GM23248 (cell line): ENCODE measurements at regions not wholly inside any gene's neighbourhood (a gene's known extent, or its start where the extent isn't known, plus 50 kb on each side); places are given as distances from the start of the nearest gene placed in this dataset.

Source experiments
- DNase-seq: peaks from one replicate; pipeline ENCODE4 v3.0.0-alpha.2; 2015
- H2AFZ ChIP-seq: fragments of 200-600 bp; sonication (generic); 2 replicates; pipeline ENCODE4 v1.6.1; 2016; ENCODE audit warnings: antibody characterized with exemption
- H3F3A ChIP-seq: fragments of 200-600 bp; sonication (generic); 2 replicates; pipeline ENCODE4 v1.6.1; 2016; ENCODE audit warnings: mild to moderate bottlenecking, antibody characterized with exemption, mixed run types; ENCODE audit not compliant: insufficient read depth
- H3K27ac ChIP-seq: fragments of 200-600 bp; sonication (generic); 2 replicates; pipeline ENCODE4 v1.5.1; 2016; ENCODE audit warnings: mild to moderate bottlenecking
- H3K27me3 ChIP-seq: fragments of 200-600 bp; sonication (generic); replicated peaks from 2 replicates; pipeline ENCODE4 v1.6.1; 2016; ENCODE audit warnings: mild to moderate bottlenecking; ENCODE audit not compliant: insufficient read depth
- H3K36me3 ChIP-seq: fragments of 200-600 bp; sonication (generic); 2 replicates; pipeline ENCODE4 v1.6.1; 2016; ENCODE audit warnings: low read depth, mild to moderate bottlenecking
- H3K4me1 ChIP-seq: fragments of 200-600 bp; sonication (generic); 2 replicates; pipeline ENCODE4 v1.6.1; 2016; ENCODE audit warnings: mild to moderate bottlenecking; ENCODE audit not compliant: insufficient read depth
- H3K4me2 ChIP-seq: fragments of 200-600 bp; sonication (generic); one replicate; pipeline ENCODE4 v1.6.1; 2016; ENCODE audit warnings: mild to moderate bottlenecking; ENCODE audit not compliant: unreplicated experiment
- H3K4me3 ChIP-seq: fragments of 200-600 bp; sonication (generic); 2 replicates; pipeline ENCODE4 v1.5.1; 2016; ENCODE audit warnings: mild to moderate bottlenecking
- H3K79me2 ChIP-seq: fragments of 200-600 bp; sonication (generic); 2 replicates; pipeline ENCODE4 v1.6.1; 2016; ENCODE audit warnings: mild to moderate bottlenecking; ENCODE audit not compliant: insufficient read depth
- H3K9ac ChIP-seq: fragments of 200-600 bp; sonication (generic); 2 replicates; pipeline ENCODE4 v1.6.1; 2016; ENCODE audit warnings: mild to moderate bottlenecking
- H3K9me2 ChIP-seq: fragments of 200-600 bp; sonication (generic); 2 replicates; pipeline ENCODE4 v1.6.1; 2016; ENCODE audit warnings: mixed run types, mild to moderate bottlenecking, moderate library complexity; ENCODE audit not compliant: insufficient read depth
- H3K9me3 ChIP-seq: fragments of 200-600 bp; sonication (generic); one replicate; pipeline ENCODE4 v1.6.1; 2017; ENCODE audit warnings: low read depth
- H4K20me1 ChIP-seq: fragments of 200-600 bp; sonication (generic); 2 replicates; pipeline ENCODE4 v1.6.0; 2016; ENCODE audit not compliant: insufficient read depth
- EZH2 ChIP-seq: fragments of 200-600 bp; sonication (generic); IDR thresholded peaks from 2 replicates; pipeline ENCODE4 v1.6.1; 2018; ENCODE audit warnings: antibody characterized with exemption, mild to moderate bottlenecking; ENCODE audit not compliant: insufficient read depth, poor library complexity, severe bottlenecking
- EZH2phosphoT487 ChIP-seq: fragments of 200-600 bp; sonication (generic); IDR thresholded peaks from 2 replicates; pipeline ENCODE4 v1.6.1; 2018; ENCODE audit warnings: antibody characterized with exemption, moderate library complexity, mild to moderate bottlenecking, low read depth; ENCODE audit not compliant: insufficient read depth
- WGBS, 2 experiments: methylation state at CpG; one replicate each; pipeline ENCODE4 v1.1.6; 2015 to 2017; ENCODE audit warnings: low lambda C conversion rate in 2 of 2, low coverage in 1 of 2; ENCODE audit errors: missing lambda C conversion rate in 2 of 2; 5-methylcytosine and 5-hydroxymethylcytosine counted together
- in situ Hi-C: fragments of 300-500 bp; cut with MboI; formaldehyde crosslinking; loops from 2 replicates; pipeline ENCODE4 v1.15.0; 2020

DNA sequence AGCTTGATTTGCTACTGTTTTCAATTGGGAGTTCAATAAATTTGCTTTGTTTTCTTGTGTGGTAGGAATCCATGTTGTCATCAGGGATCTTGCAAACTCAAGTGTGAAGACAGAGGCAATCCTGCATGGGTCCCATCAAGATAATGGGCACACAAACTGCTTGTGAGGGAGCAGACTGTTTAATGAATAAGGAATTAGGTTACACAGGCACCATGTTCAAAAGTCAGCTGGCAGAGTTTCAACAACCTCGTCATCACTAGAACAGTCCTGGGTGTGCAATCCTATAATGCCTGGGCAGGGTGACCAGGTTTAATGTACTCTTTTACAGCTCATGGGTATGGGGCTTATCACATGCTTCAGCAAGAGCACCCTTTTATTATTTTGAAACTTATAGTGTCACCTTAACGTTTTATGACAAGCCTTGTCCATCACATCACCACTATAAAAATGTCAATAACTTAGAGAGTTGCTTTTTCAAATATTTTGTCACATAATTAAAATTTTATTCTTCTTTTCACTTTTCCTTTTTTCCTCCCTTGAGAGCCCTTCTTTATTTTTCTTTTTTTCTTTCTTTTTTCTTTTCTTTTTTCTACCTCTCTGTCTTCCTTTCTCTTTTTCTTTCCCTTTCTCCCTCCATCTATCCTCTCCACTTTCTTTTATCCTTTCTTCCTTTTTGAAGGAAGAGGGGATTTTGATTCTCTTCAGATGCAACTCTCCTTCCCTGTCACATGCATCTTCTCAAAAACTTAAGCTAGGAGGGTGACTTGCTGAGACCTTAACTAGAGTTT is 252.2 kb upstream of the ATP2B1 start:
- peak; percentile 24 for DNase-seq
- no peak overlapping the region for H3K4me2 ChIP-seq
- no peaks in the 10 kb centered on the region for H4K20me1 ChIP-seq
- no peaks in the 10 kb centered on the region for H3F3A ChIP-seq
- no peaks in the 10 kb centered on the region for H3K27me3 ChIP-seq
- no peak for TF ChIP-seq EZH2
- no peak for TF ChIP-seq EZH2phosphoT487
- no peak overlapping the region for H3K4me3 ChIP-seq
- WGBS, 2 experiments, result 67 to 68% methylated on average over 2 of the region's 2 CpGs
- no peaks in the 10 kb centered on the region for H3K9me3 ChIP-seq
- no peak overlapping the region for H3K27ac ChIP-seq
- no peaks in the 10 kb centered on the region for H3K36me3 ChIP-seq
- H3K79me2 ChIP-seq, result no peaks in the 10 kb centered on the region
- in situ Hi-C loops, result no loop called here
- no peak overlapping the region for H3K9ac ChIP-seq
- no peaks in the 10 kb centered on the region; the same call in 1 of the 2 replicates for H3K9me2 ChIP-seq
- no peaks in the 10 kb centered on the region for H3K4me1 ChIP-seq
- no peak overlapping the region for H2AFZ ChIP-seq

DNA sequence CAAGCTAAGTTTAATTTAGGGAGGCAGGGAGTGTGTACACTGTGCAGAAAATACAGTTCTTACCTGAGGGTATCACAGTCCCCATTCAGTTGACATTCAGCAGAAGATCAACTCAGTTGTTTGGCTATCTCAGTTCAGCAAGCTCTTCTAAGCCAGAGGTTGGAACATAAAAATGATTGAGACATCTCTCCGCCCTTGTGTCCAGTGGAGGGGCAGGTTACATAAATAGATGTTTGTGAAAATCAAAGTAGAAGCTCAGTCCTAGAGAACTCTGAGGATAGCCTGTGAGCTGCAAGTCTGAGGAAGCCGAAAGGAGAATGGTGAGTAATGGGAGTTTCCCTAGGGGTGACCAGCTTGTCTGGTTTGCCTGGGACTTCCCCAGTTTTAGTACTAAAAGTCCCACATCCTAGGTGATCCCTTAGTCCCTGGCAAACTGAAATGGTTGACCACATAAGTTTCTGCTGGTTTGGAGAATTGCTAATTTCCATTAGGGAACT is 251.4 kb upstream of the ATP2B1 start:
- no peaks in the 10 kb centered on the region; the same call in 1 of the 2 replicates for H3K9me2 ChIP-seq
- H2AFZ ChIP-seq, result no peak overlapping the region
- H3K9me3 ChIP-seq, result no peaks in the 10 kb centered on the region
- H3F3A ChIP-seq, result no peaks in the 10 kb centered on the region
- H4K20me1 ChIP-seq, result no peaks in the 10 kb centered on the region
- H3K79me2 ChIP-seq, result no peaks in the 10 kb centered on the region
- WGBS, 2 experiments, result 74 to 88% methylated on average over 2 of the region's 2 CpGs
- TF ChIP-seq EZH2phosphoT487 (no peak), EZH2 (no peak)
- in situ Hi-C loops, result no loop called here
- no peaks in the 10 kb centered on the region for H3K27me3 ChIP-seq
- H3K36me3 ChIP-seq, result no peaks in the 10 kb centered on the region
- H3K4me2 ChIP-seq, result no peak overlapping the region
- no peaks in the 10 kb centered on the region for H3K4me1 ChIP-seq
- H3K27ac ChIP-seq, result no peak overlapping the region
- no peak overlapping the region for H3K4me3 ChIP-seq
- no peak overlapping the region for H3K9ac ChIP-seq
- DNase-seq, result peak; percentile 19

DNA sequence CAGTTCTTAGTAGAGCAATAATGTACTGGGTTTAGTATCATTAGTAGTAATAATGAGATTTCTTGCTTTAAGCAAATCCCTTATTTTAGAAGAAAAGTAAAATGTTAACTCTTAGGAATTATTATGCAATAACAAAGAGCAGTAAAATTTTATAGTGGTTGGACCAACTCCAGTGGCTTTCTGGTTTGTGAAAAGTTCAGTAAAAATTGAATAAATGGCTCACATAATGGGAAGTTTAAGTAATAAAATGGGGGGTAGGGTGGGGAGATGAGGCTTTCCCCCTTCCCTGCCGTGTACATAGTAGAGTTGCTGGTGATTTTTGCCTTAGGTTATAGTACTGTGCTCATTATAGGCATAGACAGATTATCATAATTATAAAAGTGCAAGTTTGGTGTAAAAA is 250.5 kb upstream of the ATP2B1 start:
- Histone ChIP-seq H2AFZ (no peak overlapping the region), H3K9ac (no peak overlapping the region), H3K9me2 (no peaks in the 10 kb centered on the region; the same call in 1 of the 2 replicates), H3K4me3 (no peak overlapping the region), H3K4me1 (no peaks in the 10 kb centered on the region), H3F3A (no peaks in the 10 kb centered on the region), H3K79me2 (no peaks in the 10 kb centered on the region), H3K27me3 (no peaks in the 10 kb centered on the region), H4K20me1 (no peaks in the 10 kb centered on the region), H3K4me2 (no peak overlapping the region), H3K27ac (no peak overlapping the region), H3K9me3 (no peaks in the 10 kb centered on the region), H3K36me3 (no peaks in the 10 kb centered on the region)
- in situ Hi-C loops, result no loop called here
- 0 to 4% methylated on average over 1 of the region's 1 CpG for WGBS, 2 experiments
- TF ChIP-seq EZH2, result no peak
- TF ChIP-seq EZH2phosphoT487, result no peak
- DNase-seq, result peak; percentile 34

DNA sequence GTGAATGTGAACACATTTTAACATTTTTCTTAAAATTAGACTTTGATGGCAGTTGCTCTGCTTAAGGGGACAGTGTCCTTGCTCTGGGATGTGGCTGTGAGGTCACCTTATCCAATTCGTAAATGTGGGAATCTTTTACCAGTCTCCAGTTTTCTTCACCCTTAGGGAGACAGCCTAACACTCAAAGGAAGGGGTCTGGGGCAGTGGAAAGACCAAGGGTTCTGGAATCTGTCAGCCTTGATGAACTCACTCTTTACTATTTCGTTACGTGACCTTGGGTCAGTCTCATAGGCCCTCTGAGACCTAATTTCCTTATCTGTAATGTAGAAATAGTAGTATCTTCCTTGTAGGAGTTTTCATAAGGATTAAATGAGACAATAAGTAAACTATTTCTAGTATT is 245.6 kb upstream of the ATP2B1 start:
- no peak for TF ChIP-seq EZH2
- TF ChIP-seq EZH2phosphoT487, result no peak
- in situ Hi-C loops, result no loop called here
- no peak overlapping the region for H3K4me2 ChIP-seq

More for the DNA sequence above, 245.6 kb upstream of the ATP2B1 start:
- Histone ChIP-seq H3K9ac (no peak overlapping the region), H3K27ac (no peak overlapping the region), H3K9me3 (no peaks in the 10 kb centered on the region), H3K9me2 (peaks cover 4% of the 10 kb centered on the region; the same call in 1 of the 2 replicates), H3F3A (peaks cover 21% of the 10 kb centered on the region), H4K20me1 (no peaks in the 10 kb centered on the region), H3K36me3 (no peaks in the 10 kb centered on the region), H3K27me3 (no peaks in the 10 kb centered on the region), H3K79me2 (no peaks in the 10 kb centered on the region), H3K4me3 (no peak overlapping the region), H2AFZ (no peak overlapping the region), H3K4me1 (peaks cover 24% of the 10 kb centered on the region)
- no peak for DNase-seq
- WGBS, 2 experiments, result 95 to 96% methylated on average over 3 of the region's 3 CpGs
